Panc1 (cell line): ENCODE measurements at regions not wholly inside any gene's neighbourhood (a gene's known extent, or its start where the extent isn't known, plus 50 kb on each side); places are given as distances from the start of the nearest gene placed in this dataset.

Experiments
- POLR2AphosphoS5 ChIP-seq: IDR thresholded peaks from 2 replicates; pipeline ENCODE4 v1.6.1; 2012; ENCODE audit warnings: mild to moderate bottlenecking, low read depth, low read length, moderate library complexity
- SIN3A ChIP-seq: IDR thresholded peaks from 2 replicates; pipeline ENCODE4 v1.6.1; 2012; ENCODE audit warnings: low read depth, mild to moderate bottlenecking, low read length, moderate library complexity, borderline replicate concordance; ENCODE audit not compliant: insufficient read depth
- TCF7L2 ChIP-seq: IDR thresholded peaks from 2 replicates; pipeline ENCODE4 v1.6.1; 2011; ENCODE audit warnings: mild to moderate bottlenecking, low read depth, low read length, inconsistent platforms
- TF ChIP-seq, protein P1 (sequence below): fragments of 450-650 bp; IDR thresholded peaks from 2 replicates; pipeline ENCODE4 v1.5.1; 2017; ENCODE audit warnings: mild to moderate bottlenecking

DNA sequence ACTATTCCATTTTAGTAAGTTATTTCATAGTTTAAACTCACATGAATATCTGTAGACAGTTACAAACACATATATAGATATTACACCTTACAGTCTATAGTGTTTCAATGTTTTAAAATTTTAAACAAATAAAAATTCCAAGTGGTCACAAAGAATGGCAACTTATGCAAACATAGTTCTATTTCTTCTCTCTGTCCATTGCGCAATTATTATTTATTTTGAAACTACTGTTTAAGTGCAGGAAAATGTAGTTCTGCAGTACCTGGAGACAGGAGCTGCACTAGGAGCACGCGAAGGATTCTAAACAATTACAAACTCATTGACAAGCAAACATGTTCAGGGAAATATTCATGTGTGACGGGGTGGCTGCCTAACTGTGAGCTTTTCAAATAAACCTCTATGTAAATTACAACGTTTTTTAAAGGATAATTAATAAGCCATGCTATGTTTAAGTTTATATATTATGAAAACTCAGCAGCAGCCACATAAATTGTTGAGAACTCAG is 312.0 kb upstream of the DUSP10 start:
- TF ChIP-seq, protein P1, sequence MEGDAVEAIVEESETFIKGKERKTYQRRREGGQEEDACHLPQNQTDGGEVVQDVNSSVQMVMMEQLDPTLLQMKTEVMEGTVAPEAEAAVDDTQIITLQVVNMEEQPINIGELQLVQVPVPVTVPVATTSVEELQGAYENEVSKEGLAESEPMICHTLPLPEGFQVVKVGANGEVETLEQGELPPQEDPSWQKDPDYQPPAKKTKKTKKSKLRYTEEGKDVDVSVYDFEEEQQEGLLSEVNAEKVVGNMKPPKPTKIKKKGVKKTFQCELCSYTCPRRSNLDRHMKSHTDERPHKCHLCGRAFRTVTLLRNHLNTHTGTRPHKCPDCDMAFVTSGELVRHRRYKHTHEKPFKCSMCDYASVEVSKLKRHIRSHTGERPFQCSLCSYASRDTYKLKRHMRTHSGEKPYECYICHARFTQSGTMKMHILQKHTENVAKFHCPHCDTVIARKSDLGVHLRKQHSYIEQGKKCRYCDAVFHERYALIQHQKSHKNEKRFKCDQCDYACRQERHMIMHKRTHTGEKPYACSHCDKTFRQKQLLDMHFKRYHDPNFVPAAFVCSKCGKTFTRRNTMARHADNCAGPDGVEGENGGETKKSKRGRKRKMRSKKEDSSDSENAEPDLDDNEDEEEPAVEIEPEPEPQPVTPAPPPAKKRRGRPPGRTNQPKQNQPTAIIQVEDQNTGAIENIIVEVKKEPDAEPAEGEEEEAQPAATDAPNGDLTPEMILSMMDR = no peak
- TF ChIP-seq POLR2AphosphoS5 (no peak), TCF7L2 (no peak), SIN3A (no peak)
